Stimulated activated CD4-positive, alpha-beta T cell treated with anti-CD3 and anti-CD28 coated beads, TNF-alpha, amount 100 ng/mL, for 4 hours (primary cell): ENCODE measurements at regions not wholly inside any gene's neighbourhood (a gene's known extent, or its start where the extent isn't known, plus 50 kb on each side); places are given as distances from the start of the nearest gene placed in this dataset.
"Not testable (repeated sequence)": the region's sequence is repeated elsewhere in the genome, so short reads cannot be mapped to it uniquely, and the experiment has no call there.

ENCODE experiments used
- DNase-seq, 3 experiments: peaks; one replicate each; pipeline ENCODE4 v3.0.0-alpha.2; 2020; ENCODE audit warnings: low read depth in 3 of 3

- no peak for DNase-seq
Observed at GRCh38 chr6:140041056-140041455, 666.6 kb upstream of the CITED2 start.

- no peak for DNase-seq
Observed at GRCh38 chr6:140040396-140040795, 665.9 kb upstream of the CITED2 start.

- no peak for DNase-seq
Observed at GRCh38 chr6:140039364-140039763, 664.9 kb upstream of the CITED2 start.

- no peak for DNase-seq
Observed at GRCh38 chr6:140036196-140036595, 661.7 kb upstream of the CITED2 start.

GRCh38 chr6:140032189-140032588 is 657.7 kb upstream of the CITED2 start:
- no peak for DNase-seq

- DNase-seq = no peak
Observed at GRCh38 chr6:140029551-140029950, 655.1 kb upstream of the CITED2 start.

- DNase-seq = no peak
Observed at GRCh38 chr6:140027219-140027618, 652.8 kb upstream of the CITED2 start.

GRCh38 chr6:140026546-140026945 is 652.1 kb upstream of the CITED2 start:
- DNase-seq = no peak

GRCh38 chr6:140025171-140025570 is 650.7 kb upstream of the CITED2 start:
- DNase-seq = no peak

GRCh38 chr6:140020207-140020791 is 645.9 kb upstream of the CITED2 start:
- DNase-seq = no peak

- DNase-seq = no peak
Observed at GRCh38 chr6:140018588-140018987, 644.1 kb upstream of the CITED2 start.

GRCh38 chr6:140017470-140017869 is 643.0 kb upstream of the CITED2 start:
- DNase-seq = no peak

- no peak for DNase-seq
Observed at GRCh38 chr6:140012150-140012549, 637.7 kb upstream of the CITED2 start.

GRCh38 chr6:140011537-140011936 is 637.1 kb upstream of the CITED2 start:
- DNase-seq = no peak

GRCh38 chr6:140009286-140009685 is 634.8 kb upstream of the CITED2 start:
- no peak for DNase-seq

- no peak for DNase-seq
Observed at GRCh38 chr6:140007525-140007924, 633.1 kb upstream of the CITED2 start.

- DNase-seq = no peak
Observed at GRCh38 chr6:140003217-140003616, 628.8 kb upstream of the CITED2 start.

- no peak for DNase-seq
Observed at GRCh38 chr6:140002396-140003022, 628.1 kb upstream of the CITED2 start.

GRCh38 chr6:140001821-140002341 is 627.4 kb upstream of the CITED2 start:
- DNase-seq = no peak

- no peak for DNase-seq
Observed at GRCh38 chr6:140001005-140001404, 626.6 kb upstream of the CITED2 start.

- DNase-seq = not testable (repeated sequence)
Observed at GRCh38 chr6:139999661-140000060, 625.2 kb upstream of the CITED2 start.

- DNase-seq = not testable (repeated sequence)
Observed at GRCh38 chr6:139998478-139998877, 624.0 kb upstream of the CITED2 start.

GRCh38 chr6:139996253-139996834 is 621.9 kb upstream of the CITED2 start:
- DNase-seq = no peak
